DND-41 (cell line): ENCODE measurements at regions not wholly inside any gene's neighbourhood (a gene's known extent, or its start where the extent isn't known, plus 50 kb on each side); places are given as distances from the start of the nearest gene placed in this dataset.

Source experiments
- EZH2 ChIP-seq: IDR thresholded peaks from 3 replicates; pipeline ENCODE4 v1.6.1; 2012; ENCODE audit warnings: borderline replicate concordance, low read depth, mild to moderate bottlenecking, moderate library complexity, low read length, inconsistent platforms; ENCODE audit not compliant: severe bottlenecking
- TF ChIP-seq, protein P1 (sequence below): IDR thresholded peaks from 2 replicates; pipeline ENCODE4 v1.5.1; 2012; ENCODE audit warnings: borderline replicate concordance, low read length, moderate library complexity, mild to moderate bottlenecking; ENCODE audit not compliant: poor library complexity, severe bottlenecking; ENCODE audit errors: extremely low read depth

- TF ChIP-seq, protein P1, sequence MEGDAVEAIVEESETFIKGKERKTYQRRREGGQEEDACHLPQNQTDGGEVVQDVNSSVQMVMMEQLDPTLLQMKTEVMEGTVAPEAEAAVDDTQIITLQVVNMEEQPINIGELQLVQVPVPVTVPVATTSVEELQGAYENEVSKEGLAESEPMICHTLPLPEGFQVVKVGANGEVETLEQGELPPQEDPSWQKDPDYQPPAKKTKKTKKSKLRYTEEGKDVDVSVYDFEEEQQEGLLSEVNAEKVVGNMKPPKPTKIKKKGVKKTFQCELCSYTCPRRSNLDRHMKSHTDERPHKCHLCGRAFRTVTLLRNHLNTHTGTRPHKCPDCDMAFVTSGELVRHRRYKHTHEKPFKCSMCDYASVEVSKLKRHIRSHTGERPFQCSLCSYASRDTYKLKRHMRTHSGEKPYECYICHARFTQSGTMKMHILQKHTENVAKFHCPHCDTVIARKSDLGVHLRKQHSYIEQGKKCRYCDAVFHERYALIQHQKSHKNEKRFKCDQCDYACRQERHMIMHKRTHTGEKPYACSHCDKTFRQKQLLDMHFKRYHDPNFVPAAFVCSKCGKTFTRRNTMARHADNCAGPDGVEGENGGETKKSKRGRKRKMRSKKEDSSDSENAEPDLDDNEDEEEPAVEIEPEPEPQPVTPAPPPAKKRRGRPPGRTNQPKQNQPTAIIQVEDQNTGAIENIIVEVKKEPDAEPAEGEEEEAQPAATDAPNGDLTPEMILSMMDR, result no peak
- no peak for TF ChIP-seq EZH2
Observed at GRCh38 chr5:149438281-149438680, 59.2 kb upstream of the IL17B start.
